CD4-positive, alpha-beta memory T cell (primary cell): ENCODE measurements at regions not wholly inside any gene's neighbourhood (a gene's known extent, or its start where the extent isn't known, plus 50 kb on each side); places are given as distances from the start of the nearest gene placed in this dataset.

Experiments used
- CTCF ChIA-PET: fragments of 350-600 bp; sonication (Branson Sonifier 250); formaldehyde crosslinking; loops from one replicate; lab custom pipeline; 2021; ENCODE audit warnings: inconsistent platforms; ENCODE audit not compliant: partially characterized antibody; lab: Charles Lee
- POLR2A ChIA-PET: fragments of 350-600 bp; sonication (Branson Sonifier 250); formaldehyde crosslinking; loops from one replicate; lab custom pipeline; 2021; ENCODE audit not compliant: partially characterized antibody; lab: Charles Lee
- DNase-seq, 5 donors: peaks; one replicate each; pipeline versions ENCODE4 v3.0.0 to v3.0.0-alpha.2; 2020 to 2022; ENCODE audit warnings: mixed read lengths in 1 of 5
- H3K27ac ChIP-seq: one replicate; pipeline ENCODE4 v1.7.0; 2013; ENCODE audit warnings: low read depth, low read length
- H3K27me3 ChIP-seq: 2 replicates; pipeline ENCODE4 v1.7.0; 2013; ENCODE audit warnings: mild to moderate bottlenecking, low read length, moderate library complexity; ENCODE audit not compliant: insufficient read depth
- H3K36me3 ChIP-seq: 2 replicates; pipeline ENCODE4 v1.7.0; 2013; ENCODE audit warnings: mild to moderate bottlenecking, low read length, moderate library complexity; ENCODE audit not compliant: insufficient read depth
- H3K4me1 ChIP-seq: 2 replicates; pipeline ENCODE4 v1.7.0; 2013; ENCODE audit warnings: mild to moderate bottlenecking, low read length, moderate library complexity; ENCODE audit not compliant: insufficient read depth
- H3K4me3 ChIP-seq, 2 donors: one replicate each; pipeline ENCODE4 v1.7.0; 2013; ENCODE audit warnings: low read length in 2 of 2, mild to moderate bottlenecking in 1 of 2
- H3K9me3 ChIP-seq, 2 donors: one replicate each; pipeline ENCODE4 v1.7.0; 2013; ENCODE audit warnings: low read length in 2 of 2, control low read depth in 1 of 2; ENCODE audit not compliant: control insufficient read depth in 1 of 2
- H3K27ac Mint-ChIP-seq, 7 donors: one replicate each; pipeline ENCODE4 v1.8.0; 2020 to 2021; ENCODE audit warnings: mixed read lengths in 7 of 7, mild to moderate bottlenecking in 6 of 7, inconsistent platforms in 3 of 7, moderate library complexity in 3 of 7
- H3K27me3 Mint-ChIP-seq, 2 donors: one replicate each; pipeline ENCODE4 v1.8.0; 2020 to 2021; ENCODE audit warnings: mixed read lengths in 2 of 2
- H3K36me3 Mint-ChIP-seq, 2 donors: one replicate each; pipeline ENCODE4 v1.8.0; 2020 to 2021; ENCODE audit warnings: mixed read lengths in 2 of 2, inconsistent platforms in 1 of 2, mild to moderate bottlenecking in 1 of 2
- H3K4me1 Mint-ChIP-seq, 4 donors: one replicate each; pipeline ENCODE4 v1.8.0; 2020 to 2021; ENCODE audit warnings: mixed read lengths in 4 of 4, mild to moderate bottlenecking in 1 of 4
- H3K4me3 Mint-ChIP-seq, 8 donors: one replicate each; pipeline ENCODE4 v1.8.0; 2020 to 2021; ENCODE audit warnings: mixed read lengths in 8 of 8, mild to moderate bottlenecking in 7 of 8, moderate library complexity in 6 of 8, inconsistent platforms in 3 of 8
- H3K9me3 Mint-ChIP-seq, 8 donors: one replicate each; pipeline ENCODE4 v1.8.0; 2020 to 2021; ENCODE audit warnings: mixed read lengths in 8 of 8, mild to moderate bottlenecking in 5 of 8, inconsistent platforms in 3 of 8, moderate library complexity in 1 of 8
- intact Hi-C: fragments of 100-400 bp; cut with micrococcal nuclease; formaldehyde crosslinking; loops from one replicate; pipeline ENCODE4 v1.15.1; 2023

DNA sequence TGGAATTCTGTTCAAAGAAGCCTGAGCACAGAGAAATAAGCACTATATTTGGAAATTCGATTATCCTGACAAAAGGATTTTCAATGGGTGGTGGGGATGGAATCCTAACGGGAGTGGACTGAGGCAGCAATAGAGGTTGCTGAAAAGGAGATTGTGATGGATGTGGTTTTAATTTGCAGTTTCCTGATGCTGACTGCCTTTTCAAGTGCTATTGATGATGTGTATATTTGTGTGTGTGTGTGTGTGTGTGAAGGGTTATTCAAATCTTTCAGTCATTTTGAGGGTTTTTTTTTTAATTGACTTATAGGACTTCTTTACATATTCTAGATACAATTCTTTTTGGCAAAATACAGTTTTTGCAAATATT, 614.5 kb downstream of the HINT1 start:
- Mint-ChIP-seq H3K27ac (no peak overlapping the region), H3K9me3 (peaks cover 0 to 5% (median 0%) of the 10 kb centered on the region in 8 donors), H3K4me1 (no peaks in the 10 kb centered on the region), H3K36me3 (no peaks in the 10 kb centered on the region), H3K4me3 (no peak overlapping the region), H3K27me3 (peaks cover 3% of the 10 kb centered on the region in 2 donors)
- H3K27me3 ChIP-seq: no peaks in the 10 kb centered on the region
- ChIA-PET CTCF (no interaction called here), POLR2A (no interaction called here)
- H3K4me1 ChIP-seq: no peaks in the 10 kb centered on the region
- H3K9me3 ChIP-seq: no peaks in the 10 kb centered on the region
- H3K36me3 ChIP-seq: no peaks in the 10 kb centered on the region
- no peak for DNase-seq
- intact Hi-C loops: no loop called here
- H3K4me3 ChIP-seq: no peak overlapping the region
- H3K27ac ChIP-seq: no peak overlapping the region

DNA sequence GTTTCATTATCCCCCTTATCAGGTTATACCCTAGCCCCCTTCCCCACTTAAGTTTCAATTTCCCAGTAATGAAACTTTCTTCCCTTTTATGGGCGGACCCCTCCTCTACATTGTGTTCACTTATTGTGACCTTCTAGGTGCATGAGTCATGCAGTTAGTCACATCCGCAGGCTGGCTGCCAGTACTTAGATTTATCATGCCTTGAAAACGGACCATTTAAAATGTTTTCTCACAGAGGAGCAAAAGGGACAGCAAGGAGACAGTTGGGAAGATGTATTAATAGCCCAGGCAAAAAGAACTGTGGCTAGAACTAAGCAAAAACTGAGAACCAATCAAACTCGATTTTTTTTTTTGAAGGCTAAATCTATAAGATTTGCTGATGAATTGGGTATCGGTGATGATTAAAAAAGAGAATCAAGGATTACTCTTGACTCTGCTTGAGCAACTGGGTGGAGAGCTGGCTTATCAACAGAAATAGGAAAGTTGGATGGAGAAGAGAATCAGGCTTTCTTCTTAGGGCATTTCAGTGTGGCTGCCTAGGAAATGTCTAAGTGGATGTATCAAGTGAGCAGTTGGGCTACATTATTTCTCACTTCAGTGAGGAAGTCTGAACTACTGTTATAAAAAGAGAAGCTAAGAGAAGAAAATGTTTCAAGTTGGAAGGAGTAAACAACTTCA, 615.0 kb downstream of the HINT1 start:
- CTCF ChIA-PET: no interaction called here
- peaks cover 3% of the 10 kb centered on the region in 2 donors for H3K27me3 Mint-ChIP-seq
- no peak overlapping the region for H3K27ac Mint-ChIP-seq

DNA sequence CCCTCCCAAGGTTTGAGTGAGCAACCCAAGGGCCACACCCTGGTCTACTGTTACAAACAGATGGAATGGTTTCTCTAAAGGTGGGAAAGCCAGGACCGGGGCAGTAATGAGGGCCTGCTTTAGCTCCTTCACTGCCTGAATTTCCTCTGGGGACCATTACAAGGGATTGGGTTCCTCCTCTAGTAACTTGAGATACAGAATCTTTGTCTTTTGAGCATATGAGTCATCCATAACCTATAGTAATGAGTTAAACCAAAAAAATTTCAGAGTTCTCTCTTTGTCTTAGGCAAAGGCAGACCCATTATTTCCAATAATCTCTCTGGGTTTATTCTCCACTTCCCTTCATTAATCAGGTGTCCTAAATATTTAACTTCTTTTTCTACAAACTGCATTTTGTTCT, 618.8 kb downstream of the HINT1 start:
- H3K27me3 Mint-ChIP-seq: peaks cover 0 to 3% of the 10 kb centered on the region in 2 donors
- ChIA-PET POLR2A (no interaction called here), CTCF (no interaction called here)
- no peaks in the 10 kb centered on the region for H3K36me3 ChIP-seq
- no peaks in the 10 kb centered on the region for H3K4me1 Mint-ChIP-seq
- H3K4me3 Mint-ChIP-seq: no peak overlapping the region
- intact Hi-C loops: no loop called here
- H3K27me3 ChIP-seq: no peaks in the 10 kb centered on the region
- H3K4me3 ChIP-seq: no peak overlapping the region
- no peak overlapping the region for H3K27ac ChIP-seq
- no peaks in the 10 kb centered on the region for H3K36me3 Mint-ChIP-seq
- DNase-seq: no peak
- no peaks in the 10 kb centered on the region for H3K9me3 ChIP-seq
- no peak overlapping the region for H3K27ac Mint-ChIP-seq
- no peaks in the 10 kb centered on the region for H3K4me1 ChIP-seq
- H3K9me3 Mint-ChIP-seq: peaks cover 0 to 15% (median 2%) of the 10 kb centered on the region in 8 donors

More for the DNA sequence above, 615.0 kb downstream of the HINT1 start:
- H3K9me3 Mint-ChIP-seq: peaks cover 0 to 9% (median 1%) of the 10 kb centered on the region in 8 donors
- POLR2A ChIA-PET: no interaction called here
- no peaks in the 10 kb centered on the region for H3K4me1 ChIP-seq
- no peaks in the 10 kb centered on the region for H3K36me3 Mint-ChIP-seq
- DNase-seq: no peak
- H3K4me3 ChIP-seq: no peak overlapping the region
- no peaks in the 10 kb centered on the region for H3K9me3 ChIP-seq
- H3K36me3 ChIP-seq: no peaks in the 10 kb centered on the region
- no peak overlapping the region for H3K4me3 Mint-ChIP-seq
- H3K4me1 Mint-ChIP-seq: no peaks in the 10 kb centered on the region
- intact Hi-C loops: no loop called here
- no peak overlapping the region for H3K27ac ChIP-seq
- H3K27me3 ChIP-seq: no peaks in the 10 kb centered on the region

DNA sequence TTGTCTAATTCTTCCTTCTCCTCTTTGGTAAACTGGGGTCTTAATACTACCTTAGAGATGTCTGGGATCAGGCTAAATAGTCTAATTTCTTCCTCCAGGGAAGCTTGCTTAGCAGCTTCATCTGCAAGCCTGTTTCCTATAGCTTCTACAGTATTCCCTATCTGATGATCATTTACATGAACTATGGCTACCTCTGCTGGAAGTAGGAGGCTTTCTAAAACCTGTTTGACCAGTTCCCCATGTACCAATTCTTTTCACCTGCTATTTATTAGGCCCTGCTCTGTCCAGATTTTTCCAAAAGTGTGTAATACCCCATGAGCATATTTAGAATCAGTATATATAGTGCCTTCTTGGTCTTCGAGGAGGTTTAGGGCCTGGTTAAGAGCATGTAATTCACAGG, 619.8 kb downstream of the HINT1 start:
- no peaks in the 10 kb centered on the region for H3K36me3 Mint-ChIP-seq
- intact Hi-C loops: no loop called here
- Histone ChIP-seq H3K27me3 (no peaks in the 10 kb centered on the region), H3K4me1 (no peaks in the 10 kb centered on the region), H3K4me3 (no peak overlapping the region), H3K9me3 (no peaks in the 10 kb centered on the region), H3K27ac (no peak overlapping the region), H3K36me3 (no peaks in the 10 kb centered on the region)
- CTCF ChIA-PET: no interaction called here
- H3K9me3 Mint-ChIP-seq: peaks cover 0 to 15% (median 2%) of the 10 kb centered on the region in 8 donors
- no peak overlapping the region for H3K4me3 Mint-ChIP-seq
- H3K27ac Mint-ChIP-seq: no peak overlapping the region
- H3K4me1 Mint-ChIP-seq: no peaks in the 10 kb centered on the region
- POLR2A ChIA-PET: no interaction called here
- peaks cover 0 to 3% of the 10 kb centered on the region in 2 donors for H3K27me3 Mint-ChIP-seq
- DNase-seq: no peak

DNA sequence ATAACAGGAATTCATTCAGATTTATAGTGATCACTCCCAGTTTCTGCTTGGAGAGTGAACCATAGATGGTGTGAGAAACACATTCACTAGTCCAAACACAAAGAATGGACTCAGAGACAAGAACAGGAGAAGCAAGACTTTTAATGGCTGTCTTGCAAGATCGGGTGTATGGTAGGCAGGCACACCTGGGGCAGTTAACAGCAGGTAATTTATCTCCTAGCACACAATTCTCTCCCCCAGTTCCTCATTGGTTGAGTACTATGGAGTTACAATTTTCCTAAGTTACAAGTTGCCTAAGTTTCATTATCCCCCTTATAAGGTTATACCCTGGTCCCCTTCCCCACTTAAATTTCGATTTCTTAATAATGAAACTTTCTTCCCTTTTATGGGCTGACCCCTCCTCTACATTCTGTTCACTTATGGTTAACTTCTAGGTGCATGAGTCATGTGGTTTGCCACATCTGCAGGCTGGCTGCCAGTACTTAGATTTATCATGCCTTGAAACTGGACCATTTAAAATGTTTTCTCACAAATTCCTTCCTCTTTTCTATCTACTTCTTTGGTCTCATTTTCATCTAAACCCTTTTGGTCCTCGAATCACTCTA, 623.3 kb downstream of the HINT1 start:
- H3K36me3 Mint-ChIP-seq: no peaks in the 10 kb centered on the region
- CTCF ChIA-PET: no interaction called here
- Histone ChIP-seq H3K27me3 (no peaks in the 10 kb centered on the region), H3K27ac (no peak overlapping the region), H3K4me1 (no peaks in the 10 kb centered on the region), H3K36me3 (no peaks in the 10 kb centered on the region), H3K9me3 (no peaks in the 10 kb centered on the region), H3K4me3 (no peak overlapping the region)
- intact Hi-C loops: no loop called here
- no peaks in the 10 kb centered on the region for H3K4me1 Mint-ChIP-seq
- H3K27ac Mint-ChIP-seq: no peak overlapping the region
- DNase-seq: no peak
- peaks cover 1 to 5% of the 10 kb centered on the region in 2 donors for H3K27me3 Mint-ChIP-seq
- peaks cover 0 to 15% (median 2%) of the 10 kb centered on the region in 8 donors for H3K9me3 Mint-ChIP-seq
- POLR2A ChIA-PET: no interaction called here
- no peak overlapping the region for H3K4me3 Mint-ChIP-seq

DNA sequence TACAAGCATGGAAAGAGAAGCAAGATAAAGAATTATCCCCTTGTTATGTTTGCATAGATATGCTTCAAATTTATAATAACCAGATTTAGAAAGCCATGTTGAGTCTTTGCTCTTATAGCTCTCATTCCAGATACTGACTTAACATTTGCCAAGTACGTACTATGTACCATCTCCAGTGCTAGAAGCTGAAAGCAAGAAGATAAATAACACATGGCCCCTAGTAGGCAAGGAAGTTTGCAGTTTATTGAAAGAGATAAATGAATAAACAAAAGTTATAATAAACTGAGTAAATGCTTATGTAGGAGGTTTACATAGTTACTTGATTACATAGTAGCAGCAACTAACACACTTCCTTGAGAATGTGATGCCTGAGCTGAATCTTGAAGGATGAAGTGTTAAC, 628.4 kb downstream of the HINT1 start:
- intact Hi-C loops: no loop called here
- H3K4me3 ChIP-seq: no peak overlapping the region
- DNase-seq: no peak
- Mint-ChIP-seq H3K36me3 (no peaks in the 10 kb centered on the region), H3K27ac (no peak overlapping the region), H3K4me3 (no peak overlapping the region), H3K4me1 (no peaks in the 10 kb centered on the region), H3K27me3 (peaks cover 1 to 11% of the 10 kb centered on the region in 2 donors), H3K9me3 (peaks cover 0 to 4% (median 0%) of the 10 kb centered on the region in 8 donors)
- H3K36me3 ChIP-seq: no peaks in the 10 kb centered on the region
- ChIA-PET POLR2A (no interaction called here), CTCF (no interaction called here)
- no peaks in the 10 kb centered on the region for H3K27me3 ChIP-seq
- no peaks in the 10 kb centered on the region for H3K9me3 ChIP-seq
- H3K4me1 ChIP-seq: no peaks in the 10 kb centered on the region
- H3K27ac ChIP-seq: no peak overlapping the region

DNA sequence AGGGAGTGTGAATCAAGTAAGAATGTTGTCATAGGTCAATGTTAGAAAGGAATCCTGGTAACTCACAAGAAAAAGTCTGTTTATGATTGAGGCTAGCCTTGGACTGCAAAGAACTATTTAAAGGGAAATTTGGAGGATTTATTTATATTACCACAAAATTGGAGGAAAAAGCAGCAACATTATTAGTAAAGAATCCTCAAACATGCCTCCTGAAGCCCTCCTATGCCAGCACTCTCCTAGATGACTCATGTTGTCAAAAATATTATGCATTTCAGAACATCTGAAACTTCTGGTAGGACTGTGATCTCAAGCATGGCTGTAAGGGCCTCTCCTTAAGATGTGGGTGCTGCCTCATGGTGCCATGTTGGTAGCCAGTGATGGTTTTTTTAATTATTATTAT, 628.5 kb downstream of the CHSY3 start:
- H3K27ac Mint-ChIP-seq: no peak overlapping the region
- H3K4me1 ChIP-seq: no peaks in the 10 kb centered on the region
- no peaks in the 10 kb centered on the region for H3K4me1 Mint-ChIP-seq
- no peaks in the 10 kb centered on the region for H3K36me3 ChIP-seq
- H3K36me3 Mint-ChIP-seq: no peaks in the 10 kb centered on the region
- ChIA-PET POLR2A (no interaction called here), CTCF (no interaction called here)
- H3K9me3 ChIP-seq: no peaks in the 10 kb centered on the region
- no peak for DNase-seq
- no peak overlapping the region for H3K4me3 ChIP-seq
- no peak overlapping the region for H3K27ac ChIP-seq
- H3K27me3 Mint-ChIP-seq: peaks cover 1 to 14% of the 10 kb centered on the region in 2 donors
- no peak overlapping the region for H3K4me3 Mint-ChIP-seq
- peaks cover 0 to 4% (median 0%) of the 10 kb centered on the region in 8 donors for H3K9me3 Mint-ChIP-seq
- intact Hi-C loops: no loop called here
- no peaks in the 10 kb centered on the region for H3K27me3 ChIP-seq
